GM21717 (cell line): ENCODE measurements at regions not wholly inside any gene's neighbourhood (a gene's known extent, or its start where the extent isn't known, plus 50 kb on each side); places are given as distances from the start of the nearest gene placed in this dataset.
"Not testable (repeated sequence)": the region's sequence is repeated elsewhere in the genome, so short reads cannot be mapped to it uniquely, and the experiment has no call there.

Experiments
- ATAC-seq: cut with Tn5 transposase; IDR thresholded peaks from one replicate; pipeline ENCODE4 v1.9.1; 2021; ENCODE audit warnings: mild to moderate bottlenecking, moderate library complexity; ENCODE audit not compliant: unreplicated experiment

GRCh38 chr7:89761173-89761572 is 393.1 kb upstream of the STEAP1 start:
- no peak for ATAC-seq

DNA sequence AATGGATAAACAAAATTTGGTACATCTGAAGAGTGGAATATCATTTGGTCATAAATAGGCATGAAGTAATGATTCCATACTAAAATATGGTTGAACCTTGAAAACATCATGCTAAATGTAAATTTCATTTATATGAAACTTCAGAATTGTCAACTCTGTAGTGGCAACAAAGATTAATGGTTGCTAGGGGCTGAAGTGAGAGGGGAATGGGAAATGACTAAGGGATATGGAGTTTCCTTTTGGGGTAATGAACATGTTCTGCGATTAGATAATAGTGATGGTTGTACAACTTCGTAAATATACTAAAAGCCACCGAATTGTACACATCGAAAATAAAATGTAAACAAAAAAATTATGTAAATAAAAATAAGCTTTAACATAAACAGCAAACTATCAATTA is 384.1 kb upstream of the STEAP1 start:
- no peak for ATAC-seq

GRCh38 chr7:89771003-89771636 is 383.1 kb upstream of the STEAP1 start:
- no peak for ATAC-seq

DNA sequence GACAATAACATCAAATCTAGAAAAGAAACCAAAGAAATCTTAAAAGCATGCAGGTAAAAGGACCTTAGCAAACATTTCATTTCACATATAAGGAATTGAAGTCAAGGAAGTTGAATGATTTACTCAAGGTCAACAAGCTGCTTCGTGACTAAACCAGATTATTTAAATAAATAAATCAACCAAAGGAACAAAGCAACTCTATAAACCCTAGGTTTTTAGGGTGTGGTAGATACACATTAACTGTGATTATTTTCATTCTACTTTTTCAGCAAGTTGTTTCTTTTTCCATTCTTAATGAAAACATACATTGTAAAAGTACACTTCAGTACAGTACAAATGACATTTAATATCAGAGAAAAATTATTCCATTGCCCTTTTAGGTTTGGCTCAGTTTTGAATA is 382.0 kb upstream of the STEAP1 start:
- no peak for ATAC-seq

DNA sequence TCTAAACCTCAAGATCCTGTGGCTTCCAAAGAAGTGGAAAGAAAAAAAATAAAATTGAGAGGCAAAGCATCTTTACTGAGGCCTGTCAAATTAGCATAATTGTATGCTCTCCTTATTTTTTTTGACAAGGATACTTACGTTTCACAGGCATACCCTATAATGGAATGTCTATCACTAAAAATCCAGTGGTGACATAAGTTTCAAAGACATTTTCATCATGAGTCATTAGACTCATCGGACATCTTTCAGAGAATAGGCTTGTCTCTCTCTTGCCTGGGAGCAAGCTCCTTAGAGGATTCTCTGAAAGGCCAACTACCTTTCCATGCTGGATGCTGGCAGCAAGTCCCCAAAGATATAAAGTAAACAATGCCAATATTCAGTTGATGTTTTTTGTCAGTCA is 380.7 kb upstream of the STEAP1 start:
- ATAC-seq: no peak

- ATAC-seq: no peak
These were observed 378.8 kb upstream of the STEAP1 start for GRCh38 chr7:89775459-89775858.

DNA sequence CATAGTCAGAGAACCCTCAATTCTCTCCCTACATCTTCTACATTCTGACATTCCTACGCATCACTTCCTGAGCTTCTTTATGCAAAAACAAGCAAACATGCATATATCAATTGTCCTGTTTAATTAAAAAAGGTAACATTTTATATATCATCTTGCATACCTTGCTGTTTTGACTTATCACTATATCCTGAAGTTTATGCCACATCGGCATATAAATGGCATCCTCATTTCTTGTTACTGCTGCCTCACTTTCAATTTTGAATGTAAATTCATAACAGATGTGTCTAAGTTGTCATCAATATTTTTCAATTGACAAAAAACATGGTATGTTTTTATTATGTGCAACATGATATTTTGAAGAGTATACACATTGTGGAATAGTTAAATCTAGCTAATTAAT is 377.3 kb upstream of the STEAP1 start:
- ATAC-seq: no peak

GRCh38 chr7:89777499-89777898 is 376.8 kb upstream of the STEAP1 start:
- ATAC-seq: no peak

GRCh38 chr7:89780291-89780690 is 374.0 kb upstream of the STEAP1 start:
- no peak for ATAC-seq

DNA sequence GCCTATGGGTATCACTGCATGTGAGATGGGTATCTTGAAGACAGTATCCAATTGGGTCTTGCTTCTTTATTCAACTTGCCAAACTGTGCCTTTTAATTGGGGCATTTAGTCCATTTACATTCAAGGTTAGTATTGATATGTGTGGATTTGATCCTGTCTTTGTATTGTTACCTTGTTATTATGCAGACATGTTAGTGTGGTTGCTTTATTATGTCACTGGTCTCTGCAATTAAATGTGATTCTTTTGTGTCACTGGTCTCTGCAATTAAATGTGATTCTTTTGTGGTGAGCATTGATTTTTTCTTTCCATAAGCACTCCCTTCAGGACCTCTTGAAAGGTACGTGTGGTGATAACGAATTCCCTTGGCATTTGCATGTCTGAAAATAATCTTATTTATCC is 357.8 kb upstream of the STEAP1 start:
- no peak for ATAC-seq

DNA sequence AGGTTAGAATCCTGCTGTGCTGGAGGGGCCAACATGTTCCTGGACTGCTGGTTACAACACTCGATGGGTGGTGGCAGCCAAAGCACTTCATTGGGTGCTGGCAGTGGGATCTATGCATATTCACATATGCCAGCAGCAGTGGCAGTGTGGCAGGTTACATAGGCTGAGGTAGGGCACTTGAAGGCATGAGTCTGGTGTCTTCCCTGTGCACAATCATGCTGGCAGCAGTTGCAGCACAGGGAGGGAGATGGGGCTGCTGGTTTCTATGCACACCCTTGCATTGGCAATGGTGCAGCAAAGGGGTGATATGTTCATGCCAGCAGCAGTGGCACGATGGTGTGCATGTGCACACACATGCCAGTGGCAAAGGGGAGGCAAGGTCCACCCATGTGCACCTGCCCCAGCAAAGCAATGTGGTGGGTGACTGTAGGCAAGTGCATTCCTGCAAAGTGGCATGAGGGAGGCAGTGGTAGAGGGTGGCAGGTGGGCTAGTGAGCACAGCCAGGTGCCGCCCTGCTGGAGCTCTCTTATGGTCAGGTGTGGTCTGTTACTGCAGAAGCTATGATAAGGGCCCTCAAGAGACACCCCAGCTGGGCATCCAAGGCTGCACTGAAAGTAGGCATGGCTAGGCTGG is 356.2 kb upstream of the STEAP1 start:
- no peak for ATAC-seq

DNA sequence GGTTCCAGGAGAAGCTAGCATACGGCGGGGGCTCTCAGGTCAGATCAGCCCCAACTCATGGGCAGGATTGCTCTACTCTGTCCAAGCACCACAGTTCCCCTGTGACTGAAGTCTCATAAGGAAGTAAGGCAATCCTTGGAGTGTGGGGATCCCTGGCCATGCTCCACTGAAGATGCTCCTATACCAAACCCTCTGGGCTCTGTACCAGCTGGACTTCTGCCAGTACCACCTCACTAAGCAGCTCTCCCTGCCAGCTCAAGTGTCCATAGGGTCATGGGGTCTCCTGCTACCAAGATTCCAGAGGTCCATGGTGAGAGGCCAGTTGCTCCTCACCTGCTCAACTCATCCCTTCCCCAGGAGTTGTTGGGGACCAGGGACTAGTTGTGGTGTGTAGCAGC is 355.7 kb upstream of the STEAP1 start:
- no peak for ATAC-seq

DNA sequence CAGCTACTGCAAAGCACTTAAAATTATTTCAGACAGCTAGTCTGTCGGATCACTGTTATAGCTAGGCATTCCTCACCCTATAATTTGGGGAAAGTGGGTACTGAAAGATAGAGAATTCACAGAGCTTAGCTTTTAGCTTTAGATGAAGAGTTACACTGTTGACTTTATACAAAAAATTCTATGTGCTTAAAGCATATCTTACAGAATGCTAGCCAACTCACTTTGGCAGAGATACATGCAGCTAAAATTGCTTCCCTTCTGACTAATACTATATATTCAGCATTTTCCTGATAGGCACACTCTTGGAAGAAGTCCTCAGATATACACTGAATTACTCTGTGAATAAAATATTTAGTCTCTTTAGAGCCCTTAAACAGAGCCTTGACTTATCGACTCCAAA is 353.5 kb upstream of the STEAP1 start:
- no peak for ATAC-seq

- no peak for ATAC-seq
These were observed 345.0 kb upstream of the STEAP1 start for GRCh38 chr7:89809291-89809690.

DNA sequence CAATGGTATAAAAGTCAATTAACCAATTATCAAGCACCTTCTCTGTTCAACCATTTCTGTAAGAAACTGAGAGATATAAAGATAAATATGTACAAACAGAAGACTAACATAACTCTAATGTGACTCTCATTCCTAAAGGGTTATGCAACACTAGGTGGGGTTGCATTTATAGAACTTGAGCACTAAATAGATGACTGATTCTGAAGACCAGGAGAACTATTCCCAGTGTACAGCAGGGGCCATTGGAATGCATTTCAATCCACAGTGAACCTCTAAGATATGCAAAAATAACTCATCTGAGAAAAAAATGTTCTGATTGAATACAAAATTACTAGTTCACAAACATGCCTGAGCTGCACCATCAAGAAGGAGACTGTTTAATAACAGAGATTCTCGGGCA is 341.2 kb upstream of the STEAP1 start:
- ATAC-seq: no peak

DNA sequence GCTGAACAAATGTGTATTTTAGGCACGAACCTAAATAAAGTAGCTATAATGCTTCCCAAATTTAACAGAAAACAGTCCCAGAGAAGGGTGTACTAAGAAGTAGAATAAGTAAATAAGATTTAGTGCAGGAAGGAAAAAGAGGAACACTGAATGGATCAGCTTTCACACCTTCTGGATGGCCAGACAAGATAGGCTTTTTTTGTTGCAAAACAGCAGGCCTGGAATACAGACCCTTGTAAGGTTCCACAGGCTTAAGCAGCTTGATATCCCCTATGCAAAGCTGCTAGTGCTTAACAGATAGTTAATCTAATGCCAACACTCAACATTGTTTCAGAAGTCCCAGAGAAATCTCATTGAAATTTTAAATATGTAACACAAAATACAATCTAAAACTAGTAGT is 328.1 kb upstream of the STEAP1 start:
- ATAC-seq: no peak

DNA sequence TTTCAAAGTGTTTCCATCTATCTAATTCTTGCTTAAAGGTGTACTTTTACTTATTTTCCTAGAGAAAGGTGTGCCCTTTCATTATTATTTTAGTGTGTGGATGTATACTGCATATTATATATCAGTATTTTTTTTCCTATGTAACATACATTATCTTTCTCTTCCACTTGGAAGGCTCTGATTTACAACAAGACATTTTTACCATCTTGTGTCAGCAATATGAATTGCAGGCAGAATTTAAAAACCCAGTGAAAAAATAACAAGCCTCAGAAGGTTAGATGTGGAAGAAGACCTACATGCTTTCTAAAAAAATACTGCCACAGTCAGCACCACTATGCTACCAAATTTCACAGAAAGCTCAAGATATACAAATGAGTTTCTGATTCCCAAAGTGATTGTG is 327.7 kb upstream of the STEAP1 start:
- ATAC-seq: no peak

GRCh38 chr7:89837515-89837914 is 316.8 kb upstream of the STEAP1 start:
- no peak for ATAC-seq

- ATAC-seq: no peak
These were observed 314.9 kb upstream of the STEAP1 start for GRCh38 chr7:89839329-89839728.

- ATAC-seq: no peak
These were observed 308.3 kb upstream of the STEAP1 start for GRCh38 chr7:89845952-89846351.

DNA sequence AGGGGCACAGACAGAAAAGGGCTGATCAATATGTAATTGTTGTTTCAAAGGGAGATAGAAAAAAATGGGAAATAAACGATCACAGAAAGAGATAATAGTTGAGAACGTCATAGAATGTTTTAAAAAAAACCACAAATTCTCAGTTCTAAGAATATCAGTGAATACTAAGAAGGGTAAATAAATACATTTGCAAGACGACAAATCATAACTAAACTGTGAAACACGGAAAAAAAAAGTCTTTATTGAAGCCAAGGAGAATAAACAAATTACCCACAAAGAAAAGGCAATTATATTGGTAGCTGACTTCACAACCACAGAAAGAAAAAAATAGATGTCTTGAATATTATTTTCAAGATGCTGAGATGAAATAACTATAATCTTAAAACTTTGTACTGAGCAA is 305.2 kb upstream of the STEAP1 start:
- ATAC-seq: no peak

DNA sequence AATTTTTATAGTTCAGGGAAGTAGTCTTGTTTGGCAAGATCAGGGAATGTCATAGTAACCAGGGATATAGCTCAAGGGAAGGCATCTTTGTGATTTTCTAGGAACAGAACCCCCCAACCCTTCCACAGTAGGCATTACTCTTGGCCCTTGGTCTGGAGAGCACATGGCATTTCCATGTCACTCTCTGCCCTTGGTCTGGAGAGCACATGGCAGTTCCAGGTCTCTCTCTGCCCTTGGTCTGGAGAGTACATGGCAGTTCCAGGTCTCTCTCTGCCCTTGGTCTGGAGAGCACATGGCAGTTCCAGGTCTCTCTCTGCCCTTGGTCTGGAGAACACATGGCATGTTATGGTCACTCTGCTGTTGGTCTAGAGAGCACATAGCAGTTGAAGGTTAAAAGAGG is 297.2 kb upstream of the STEAP1 start:
- ATAC-seq: not testable (repeated sequence)

GRCh38 chr7:89857767-89858166 is 296.5 kb upstream of the STEAP1 start:
- no peak for ATAC-seq
